Stimulated activated CD8-positive, alpha-beta memory T cell treated with anti-CD3 and anti-CD28 coated beads, Interleukin-15, amount 100 ng/mL, for 4 hours (primary cell): ENCODE measurements at regions not wholly inside any gene's neighbourhood (a gene's known extent, or its start where the extent isn't known, plus 50 kb on each side); places are given as distances from the start of the nearest gene placed in this dataset.

Experiments
- DNase-seq, 2 donors: peaks; one replicate each; pipeline ENCODE4 v3.0.0-alpha.2; 2020; ENCODE audit warnings: low read depth in 2 of 2

DNA sequence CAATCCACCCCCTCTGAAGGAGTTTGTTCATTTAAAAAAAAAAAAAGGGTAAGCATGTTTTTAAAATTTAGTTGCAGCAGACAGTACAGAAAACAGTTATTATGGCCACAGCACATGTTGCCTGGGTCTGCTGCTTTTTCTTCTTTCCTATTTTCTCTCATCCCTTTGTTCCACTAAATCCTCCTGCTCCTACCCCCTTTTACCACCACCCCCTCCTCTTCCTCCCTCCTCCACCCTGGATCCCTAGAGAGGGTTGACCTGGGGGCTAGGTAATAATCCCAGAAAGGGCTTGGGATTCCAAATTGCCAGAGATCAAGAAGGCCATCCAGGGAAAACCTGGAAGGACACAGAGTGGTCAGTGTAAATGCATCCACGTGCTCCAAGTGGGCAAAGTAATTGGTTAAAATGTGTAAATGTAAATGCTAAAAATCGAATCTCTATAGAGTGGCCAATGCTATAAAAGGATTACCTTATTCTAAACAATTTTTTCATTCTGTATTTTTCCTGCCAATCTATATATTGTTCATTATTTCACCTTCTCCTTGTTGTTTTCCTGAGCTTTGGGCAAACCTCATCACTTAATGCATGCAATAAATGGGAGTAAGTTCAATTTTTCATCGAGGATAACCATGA lies 89.0 kb upstream of the PIK3CG start:
- DNase-seq = no peak

DNA sequence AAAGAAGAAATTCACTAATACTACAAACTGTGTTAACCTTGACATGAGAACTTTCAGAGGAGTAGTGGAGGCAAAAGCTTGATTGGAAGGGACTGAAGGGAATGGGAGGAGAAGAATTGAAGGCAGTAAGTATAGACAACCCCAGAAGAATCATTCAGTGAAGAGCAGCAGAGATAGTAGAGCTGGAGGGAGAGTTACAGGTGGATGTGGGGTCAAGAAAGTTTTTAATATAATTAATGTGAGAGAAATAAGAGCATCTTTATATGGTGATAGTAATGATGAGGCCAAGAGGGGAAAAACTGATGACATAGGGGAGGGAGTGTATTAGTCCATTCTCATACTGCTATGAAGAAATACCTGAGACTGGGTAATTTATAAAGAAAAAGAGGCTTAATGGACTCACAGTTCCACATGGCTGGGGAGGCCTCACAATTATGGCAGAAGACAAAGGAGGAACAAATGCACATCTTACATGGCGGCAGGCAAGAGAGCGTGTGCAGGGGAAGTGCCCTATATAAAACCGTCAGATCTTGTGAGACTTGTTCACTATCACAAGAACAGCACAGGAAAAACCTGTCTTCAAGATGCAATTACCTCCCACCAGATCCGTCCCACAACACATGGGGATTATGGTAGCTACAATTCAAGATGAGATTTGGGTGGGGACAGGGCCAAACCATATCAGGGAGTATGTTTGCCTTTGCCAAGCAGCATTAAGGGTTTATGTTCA lies 88.3 kb upstream of the PIK3CG start:
- no peak for DNase-seq

DNA sequence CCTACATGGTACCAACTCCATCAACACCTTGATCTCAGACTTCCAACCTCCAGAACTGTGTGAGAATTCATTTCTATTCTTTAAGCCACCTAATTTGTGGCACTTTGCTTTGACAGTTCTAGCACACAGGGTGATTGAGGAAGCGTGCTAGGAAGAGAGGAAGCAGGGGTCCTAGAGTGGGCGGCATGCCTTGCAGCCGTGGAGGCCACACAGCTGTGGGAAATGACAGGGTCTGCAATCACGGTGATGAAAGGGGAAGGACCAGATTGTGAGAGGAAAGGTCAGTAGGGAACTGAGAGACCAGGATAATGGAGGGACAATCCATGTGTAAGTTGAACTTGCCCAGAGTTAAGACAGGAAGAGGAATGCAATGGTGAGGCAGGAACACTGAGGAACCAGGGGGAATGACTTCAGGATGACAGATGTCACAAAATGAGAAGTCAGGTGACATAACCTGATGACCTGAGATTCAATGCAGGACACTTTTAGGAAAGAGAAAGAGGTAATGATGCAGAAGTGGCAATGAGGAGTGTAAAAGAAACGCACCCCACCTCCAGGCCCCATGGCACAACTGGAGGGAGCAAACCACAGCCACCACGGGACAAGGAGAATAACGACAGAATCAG lies 87.3 kb upstream of the PIK3CG start:
- no peak for DNase-seq

DNA sequence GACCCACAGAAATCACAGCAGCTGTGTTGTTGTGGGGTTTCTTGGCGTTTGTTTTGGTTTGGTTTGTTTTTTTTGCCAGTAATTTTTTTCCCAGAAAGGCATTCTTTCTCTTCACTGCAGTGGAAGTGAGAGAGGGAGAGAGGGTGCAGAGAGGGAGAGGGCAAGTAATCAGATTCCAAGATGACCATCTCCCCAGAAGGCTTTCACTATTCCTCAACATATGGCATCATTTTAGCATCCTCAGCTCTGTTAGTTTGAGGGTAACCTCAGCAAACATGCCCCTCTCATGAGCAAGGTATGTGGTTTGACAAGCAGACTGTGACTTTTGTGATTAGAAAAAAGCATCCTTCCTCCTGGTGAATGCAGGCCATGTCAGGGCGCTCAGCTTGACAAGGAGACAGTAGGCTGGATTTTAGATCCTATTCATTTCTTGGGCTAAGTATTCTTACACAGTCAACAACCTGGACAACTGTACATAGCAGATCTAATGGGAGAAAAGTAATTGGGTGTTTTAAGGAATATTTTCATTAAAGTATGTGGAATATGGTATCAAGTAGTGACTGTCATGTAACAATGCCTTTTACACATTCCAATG lies 86.3 kb upstream of the PIK3CG start:
- no peak for DNase-seq

DNA sequence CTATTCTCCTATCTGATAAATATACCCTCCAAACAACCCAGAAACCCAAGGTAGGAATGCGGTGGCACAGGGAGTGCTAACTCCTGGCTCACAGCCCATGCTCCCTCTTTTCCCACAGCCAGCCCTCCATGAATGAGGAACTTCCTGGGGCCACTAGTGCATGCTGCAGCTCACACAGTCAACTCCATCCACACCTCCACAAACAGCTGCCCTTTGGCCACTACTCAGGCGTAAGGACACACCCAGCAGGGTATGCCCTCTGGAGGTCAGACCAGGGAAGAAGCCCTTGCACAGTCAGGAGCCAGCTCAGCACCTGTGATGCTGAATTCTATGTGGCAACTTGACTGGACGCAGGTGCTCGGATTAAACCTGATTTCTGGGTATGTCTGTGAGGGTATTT lies 85.2 kb upstream of the PIK3CG start:
- DNase-seq = no peak

DNA sequence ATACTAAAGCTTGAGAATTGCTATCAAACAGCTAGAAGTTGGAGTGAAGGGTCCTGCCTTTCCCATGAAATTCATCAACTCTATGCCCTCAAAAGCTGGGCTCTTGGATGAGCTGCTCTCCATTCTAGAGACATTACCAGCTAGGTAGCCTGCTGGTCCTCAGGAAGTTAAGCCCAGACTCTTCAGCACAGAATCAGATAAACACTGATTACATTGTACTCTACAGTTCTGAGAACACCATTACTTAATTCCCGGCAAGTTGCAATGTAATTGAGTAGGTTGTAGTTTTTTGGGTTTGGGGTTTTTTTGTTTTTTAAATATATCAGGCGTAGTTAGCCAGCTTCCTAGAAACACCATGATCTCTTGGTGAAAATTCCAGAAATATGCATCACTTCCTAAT lies 84.1 kb upstream of the PIK3CG start:
- DNase-seq = no peak

DNA sequence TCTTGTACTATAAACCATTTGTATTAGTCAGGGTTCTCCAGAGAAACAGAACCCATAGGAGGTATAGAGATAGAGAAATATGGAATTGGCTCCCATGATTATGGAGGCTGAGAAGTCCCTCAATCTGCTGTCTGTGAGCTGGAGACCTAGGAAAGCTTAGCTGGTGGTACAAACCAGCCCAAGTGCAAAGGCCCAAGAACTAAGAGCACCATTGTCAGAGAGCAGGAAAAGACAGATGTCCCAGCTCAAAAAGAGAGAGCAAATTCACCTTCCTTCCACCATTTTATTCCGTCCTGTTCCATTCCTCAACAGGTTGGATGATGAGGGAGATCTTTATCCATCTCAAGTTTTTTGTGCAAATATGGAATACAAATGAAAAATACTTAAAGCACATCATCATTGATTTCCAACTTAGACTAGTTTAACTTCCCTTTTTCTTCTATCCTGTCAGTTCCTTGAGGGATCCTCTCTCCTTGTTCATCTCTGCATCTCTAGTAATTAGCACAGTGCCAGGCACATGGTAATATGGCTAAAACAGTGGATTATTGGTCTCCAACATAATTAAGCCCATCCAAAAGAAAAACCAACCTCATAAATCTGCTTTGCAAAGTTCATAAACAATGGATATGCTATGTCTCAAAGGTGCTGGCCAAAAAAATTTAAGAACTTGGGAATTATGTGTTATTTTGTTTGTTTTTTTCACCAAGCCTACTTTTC lies 83.1 kb upstream of the PIK3CG start:
- DNase-seq = no peak

DNA sequence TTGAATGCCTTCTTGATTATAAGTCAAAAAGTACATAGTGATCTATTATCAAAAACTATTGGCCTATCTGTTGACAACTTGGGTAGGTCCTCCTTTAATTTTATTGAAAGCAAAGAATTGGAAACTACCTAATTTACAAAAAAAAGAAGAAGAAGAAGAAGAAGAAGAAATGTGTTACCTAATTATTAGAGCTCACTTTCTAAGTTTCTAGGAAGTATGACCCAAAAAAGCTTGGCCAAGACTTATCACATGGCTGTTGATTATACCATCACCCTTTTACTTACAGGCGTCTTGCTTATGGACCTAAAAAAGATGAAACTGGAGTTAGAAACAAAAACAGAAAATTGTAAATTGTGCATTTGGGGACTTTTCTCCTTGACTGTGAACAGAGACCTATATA lies 81.8 kb upstream of the PIK3CG start:
- DNase-seq = no peak

DNA sequence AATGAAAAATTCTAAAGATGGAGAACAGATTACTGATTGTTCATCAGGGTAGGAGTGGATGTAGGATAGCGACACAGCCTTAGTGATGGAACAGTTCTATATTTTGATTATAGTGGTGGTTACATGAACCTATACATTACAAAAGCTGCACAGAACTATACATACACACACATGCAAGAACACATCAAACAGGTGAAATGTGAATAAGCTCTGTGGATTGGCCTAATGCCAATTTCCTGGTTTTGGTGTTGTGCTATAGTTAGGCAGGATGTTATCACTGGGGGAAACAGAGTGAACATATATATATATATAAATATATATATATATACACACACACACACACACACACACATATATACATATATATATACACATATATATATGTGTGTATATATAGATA lies 76.4 kb upstream of the PIK3CG start:
- no peak for DNase-seq

DNA sequence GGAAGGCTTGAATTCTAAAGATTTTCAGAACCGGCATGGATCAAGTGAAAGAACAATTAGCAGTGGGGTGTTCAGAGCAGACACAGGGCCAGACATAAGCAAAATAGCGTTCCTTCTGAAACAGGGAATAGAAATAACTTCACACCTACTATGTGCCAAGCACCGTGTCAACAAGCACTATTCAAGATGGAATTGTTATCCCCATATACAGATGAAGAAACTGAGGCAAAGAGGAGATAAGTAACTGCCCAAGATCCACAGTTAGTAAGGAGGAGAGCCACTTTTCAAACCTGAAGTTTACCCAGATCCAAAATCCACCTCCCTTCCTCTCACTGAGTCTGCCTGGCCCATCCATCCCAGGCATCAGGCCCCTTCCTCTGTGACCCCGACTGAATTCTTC lies 73.6 kb upstream of the PIK3CG start:
- no peak for DNase-seq

DNA sequence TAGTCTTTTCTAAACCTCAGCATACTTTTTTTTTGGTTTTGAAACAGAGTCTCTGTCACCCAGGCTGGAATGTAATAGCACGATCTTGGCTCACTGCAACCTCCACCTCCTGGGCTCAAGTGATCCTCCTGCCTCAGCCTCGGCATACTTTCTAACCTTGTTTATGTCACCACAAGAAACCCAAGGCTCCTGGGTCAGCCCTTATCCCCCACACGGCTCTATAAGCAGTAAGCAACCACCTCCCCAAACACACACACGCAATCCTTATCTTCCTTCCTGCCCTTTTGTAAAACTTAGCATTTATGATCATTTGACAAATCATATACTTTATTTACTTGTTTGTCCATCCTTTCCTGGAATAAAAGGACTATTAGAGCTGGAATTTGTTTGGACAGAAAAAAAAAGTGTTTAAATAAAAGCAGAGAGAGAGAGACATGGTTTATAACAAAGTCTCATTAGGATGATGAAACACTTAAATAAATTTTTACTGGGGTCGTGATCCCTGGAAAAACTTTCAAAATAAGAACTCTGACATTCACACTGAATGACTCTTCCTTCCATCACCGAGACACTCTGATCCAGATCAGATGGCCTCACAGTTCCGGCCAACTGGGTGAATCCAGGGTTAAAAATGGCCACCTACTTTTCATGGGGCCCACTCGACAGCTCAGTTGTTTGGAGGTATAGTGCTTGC lies 72.7 kb upstream of the PIK3CG start:
- no peak for DNase-seq

DNA sequence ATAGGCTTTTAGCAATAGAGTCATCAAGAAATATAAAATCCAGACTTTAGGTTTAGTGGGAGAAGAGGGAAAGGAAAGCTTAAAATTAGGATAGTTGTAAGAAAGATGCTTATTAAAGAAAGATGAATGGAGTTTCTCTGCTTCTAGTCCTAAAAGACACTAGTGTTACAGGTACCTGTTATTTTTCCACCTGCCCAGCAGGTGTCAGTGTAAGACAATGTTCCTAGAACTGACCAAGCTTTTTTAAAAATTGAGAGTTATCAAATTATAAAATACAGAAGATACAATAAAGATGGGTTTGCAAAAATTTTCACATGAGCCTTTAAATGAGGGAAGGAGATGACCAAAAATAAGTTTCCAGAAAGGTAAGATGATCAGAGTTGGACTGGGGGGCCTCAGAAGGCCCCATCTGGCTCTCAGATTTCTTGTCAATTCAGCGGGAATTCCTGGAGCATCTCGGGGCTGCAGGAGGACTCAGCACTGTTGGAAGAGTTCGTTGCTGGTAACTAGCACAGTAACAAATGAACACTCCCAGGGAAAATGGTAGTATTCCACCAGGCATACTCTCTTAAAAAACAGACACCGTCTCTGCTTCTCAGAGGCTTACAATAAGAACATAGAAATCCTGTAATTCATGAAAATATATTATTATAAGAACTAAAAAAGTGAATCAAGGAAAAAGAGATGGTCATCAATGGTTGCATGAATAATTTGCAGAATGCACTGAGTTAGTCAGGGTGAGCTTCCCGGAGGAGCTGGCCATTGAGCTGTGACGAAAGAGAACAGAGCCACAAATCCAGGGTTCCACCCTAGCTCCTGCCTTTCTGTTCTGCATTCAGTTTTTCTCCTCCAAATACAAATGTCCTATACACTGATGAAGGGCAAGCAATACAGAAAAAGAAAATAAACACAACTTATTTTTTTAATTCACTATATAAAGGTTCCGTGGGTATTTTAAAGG lies 71.8 kb upstream of the PIK3CG start:
- DNase-seq = no peak

DNA sequence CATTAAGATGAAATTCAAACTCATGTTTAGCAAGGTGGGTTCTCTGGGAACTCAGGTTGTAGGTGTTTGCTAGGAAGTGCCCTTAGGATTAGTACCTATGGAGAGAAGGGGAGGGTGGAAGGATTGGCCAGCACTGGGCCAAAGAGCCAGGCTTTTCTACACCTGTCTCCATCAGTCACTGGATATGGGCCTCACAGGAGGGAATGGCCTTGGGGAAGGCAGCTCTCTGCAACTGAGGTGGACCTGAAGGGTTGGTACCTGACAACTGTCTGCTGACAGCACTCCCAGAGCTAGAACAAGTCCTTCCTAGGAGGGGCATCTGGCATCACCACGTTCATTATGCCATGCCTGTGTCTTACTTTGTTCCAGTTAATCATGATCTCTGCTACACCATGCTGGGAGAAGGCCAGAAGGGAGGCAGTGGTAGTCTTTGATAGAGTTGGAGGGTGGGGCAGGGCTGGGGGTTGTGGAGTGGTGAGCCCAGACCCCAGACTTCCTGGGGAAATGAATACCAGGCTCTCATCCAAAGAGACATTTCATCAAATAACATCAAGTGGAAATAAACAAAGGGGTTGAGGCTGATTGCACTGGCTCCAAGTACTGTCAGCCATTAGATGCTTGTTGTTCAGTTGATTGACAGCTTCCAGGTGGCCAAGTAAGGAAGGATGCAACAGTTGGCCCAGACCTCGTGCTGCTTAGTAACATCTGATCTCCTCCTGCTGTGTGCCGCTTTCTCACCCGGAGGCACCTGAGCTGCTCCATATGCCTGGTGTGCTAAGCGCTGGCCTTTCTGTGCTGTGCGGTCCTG lies 70.6 kb upstream of the PIK3CG start:
- DNase-seq = no peak

DNA sequence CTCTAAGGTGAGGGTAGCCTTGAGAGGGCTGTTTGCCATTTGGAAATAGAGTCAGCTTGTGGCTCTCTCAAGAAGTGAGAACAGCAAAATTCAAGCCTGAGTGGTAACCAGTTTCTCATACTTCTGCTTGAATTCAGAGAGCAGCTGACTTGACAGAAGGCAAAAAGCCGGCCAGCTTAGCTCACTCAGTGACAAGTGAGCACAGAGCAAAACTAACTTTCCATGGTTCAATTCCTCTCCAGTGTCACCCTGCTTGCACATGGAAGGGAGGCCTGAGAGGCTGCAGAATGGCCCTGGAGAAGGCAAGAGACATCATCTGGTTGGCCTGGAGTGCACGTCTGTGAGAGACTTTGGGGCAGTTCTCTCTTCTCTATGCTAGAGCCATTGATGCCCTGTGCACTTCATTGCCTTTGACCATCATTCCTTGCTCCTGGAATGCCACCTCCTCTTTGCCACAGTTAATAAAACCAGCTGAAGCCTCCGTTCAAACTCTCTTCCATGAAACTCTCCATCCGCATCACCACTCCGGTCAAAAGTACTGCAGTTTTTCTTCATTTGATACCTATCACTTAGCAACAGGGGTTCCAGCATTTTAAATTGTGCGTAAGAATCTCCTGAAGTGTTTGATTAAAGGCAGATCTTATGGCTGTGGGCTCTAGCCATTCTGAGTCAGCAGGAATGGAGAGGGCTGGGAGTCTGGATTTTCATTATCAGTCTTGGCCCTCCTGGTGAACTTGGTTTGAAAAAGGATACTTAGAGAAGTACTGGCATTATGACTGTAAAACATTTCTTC lies 69.8 kb upstream of the PIK3CG start:
- no peak for DNase-seq

DNA sequence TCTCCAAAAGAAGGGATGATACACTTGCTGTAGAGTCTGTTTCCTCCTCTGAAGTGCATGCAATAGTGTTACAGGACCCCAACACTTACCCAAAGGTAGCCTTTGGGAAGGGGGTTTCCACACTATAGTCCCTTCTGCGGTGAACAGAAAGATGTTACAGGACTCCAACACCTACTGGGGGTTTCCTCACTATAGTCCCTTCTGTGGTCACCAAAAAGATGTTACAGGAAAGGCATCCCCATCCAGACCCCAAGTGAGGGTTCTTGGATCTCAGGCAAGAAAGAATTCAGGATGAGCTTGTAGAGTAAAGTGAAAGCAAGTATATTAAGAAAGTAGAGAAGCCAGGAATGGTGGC lies 69.2 kb upstream of the PIK3CG start:
- no peak for DNase-seq

DNA sequence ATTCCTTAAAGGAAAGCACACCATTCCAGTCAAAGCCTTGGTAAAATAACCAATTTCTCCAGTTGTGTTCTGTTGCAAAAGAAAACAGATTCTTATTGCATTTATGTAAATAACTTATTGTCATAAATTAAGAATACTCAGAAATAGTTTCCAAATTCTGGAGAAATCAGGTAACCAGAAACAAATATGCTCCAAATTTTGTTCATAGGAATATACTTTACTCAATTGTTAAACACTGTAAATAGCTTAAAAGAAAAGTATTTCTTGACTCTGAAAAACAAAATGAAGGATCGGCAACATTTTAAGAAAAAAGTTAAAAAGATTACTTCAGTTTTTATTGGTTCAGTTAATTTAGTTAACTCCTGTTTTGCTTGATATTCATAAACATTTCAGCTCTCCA lies 67.1 kb upstream of the PIK3CG start:
- DNase-seq = no peak

DNA sequence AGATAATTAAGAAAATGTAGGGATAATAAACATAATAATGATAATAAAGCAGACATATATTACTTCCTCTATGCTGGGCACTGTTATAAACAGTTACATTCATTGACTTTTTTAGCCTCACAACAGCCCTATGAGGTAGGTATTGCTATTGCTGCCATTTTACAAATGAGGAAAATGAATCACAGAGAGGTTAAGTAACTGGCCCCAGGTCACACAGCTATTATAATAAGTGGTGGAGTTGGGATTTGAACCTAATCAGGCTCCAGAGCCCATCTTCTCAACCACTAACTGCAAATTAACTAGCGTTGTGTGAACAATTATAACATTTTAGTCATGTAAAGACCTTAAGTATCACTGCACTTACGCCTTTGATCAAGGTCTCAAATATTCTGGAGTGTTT lies 62.5 kb upstream of the PIK3CG start:
- DNase-seq = no peak

DNA sequence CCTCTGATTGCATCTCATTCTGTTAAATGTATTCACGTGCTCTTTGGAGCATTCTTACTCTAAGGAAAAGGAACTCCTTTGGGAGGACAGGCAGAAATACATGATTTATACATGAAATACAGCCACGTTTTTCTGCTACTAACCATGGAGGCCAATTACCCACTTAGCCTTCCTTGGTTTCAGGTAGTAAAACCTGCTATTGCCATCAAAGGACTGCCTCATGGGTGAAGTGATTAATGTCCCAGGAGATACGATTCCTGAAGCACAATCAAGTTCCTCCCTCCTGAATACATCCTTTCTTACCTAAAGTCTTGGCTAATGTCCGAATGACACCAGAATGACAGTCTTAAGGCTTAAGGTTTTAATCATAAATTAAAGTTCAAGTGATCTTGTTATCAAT lies 58.5 kb upstream of the PIK3CG start:
- DNase-seq = no peak

DNA sequence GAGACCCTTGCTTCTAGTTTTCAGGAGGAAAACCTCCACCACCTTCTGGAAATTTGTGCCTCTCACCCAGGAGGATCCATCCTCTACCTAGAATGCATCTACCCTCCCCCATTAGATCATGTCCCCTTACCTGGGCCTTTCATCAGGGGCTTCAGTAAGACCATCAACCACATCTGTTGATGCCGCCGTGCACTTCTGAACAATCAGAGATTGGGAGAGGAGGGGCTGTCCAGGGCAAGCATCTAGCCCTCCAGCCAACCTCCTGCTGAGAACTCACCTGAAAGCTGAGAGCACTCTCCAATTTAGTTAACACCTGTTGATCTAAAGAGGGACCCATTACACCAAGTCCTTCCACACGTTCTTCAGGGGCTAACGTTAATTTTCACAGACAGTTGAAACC lies 57.6 kb upstream of the PIK3CG start:
- no peak for DNase-seq
